Pancreas (tissue), 10 donors: ENCODE measurements at regions not wholly inside any gene's neighbourhood (a gene's known extent, or its start where the extent isn't known, plus 50 kb on each side); places are given as distances from the start of the nearest gene placed in this dataset.
A peak's percentile ranks its signal among the peaks of the same experiment; 100 is the strongest.

Source experiments
- ATAC-seq, 4 donors: fragments of 200-7000 bp; cut with Tn5 transposase; one replicate each; pipeline versions ENCODE4 v1.8.0 to v1.9.1; 2020; ENCODE audit warnings: mild to moderate bottlenecking in 4 of 4, moderate library complexity in 4 of 4
- DNase-seq, 6 donors: peaks; one replicate each; pipeline ENCODE4 v3.0.0-alpha.2; 2020
- FAIRE-seq: peaks from 2 replicates; lab custom pipeline; 2012; peaks lifted over from hg19 to GRCh38; lab: Jason Lieb, UNC
- H3K27ac ChIP-seq, 4 donors: fragments of 200-600 bp; sonication (generic); 1 replicate in 3 of 4; 2 replicates in 1 of 4; pipeline versions ENCODE4 v1.5.0 to v1.8.0; 2020
- H3K27me3 ChIP-seq, 4 donors: fragments of 200-600 bp; one replicate each; pipeline ENCODE4 v1.8.0; 2021
- H3K36me3 ChIP-seq, 3 donors: fragments of 200-600 bp; sonication (generic) in 1 of 3; one replicate each; pipeline versions ENCODE4 v1.5.0 to v1.8.0; 2020 to 2021
- H3K4me1 ChIP-seq, 3 donors: fragments of 200-600 bp; one replicate each; pipeline ENCODE4 v1.8.0; 2021
- H3K4me3 ChIP-seq, 4 donors: fragments of 200-600 bp; sonication (generic) in 2 of 4; one replicate each; pipeline versions ENCODE4 v1.5.0 to v1.8.0; 2020 to 2021
- H3K9me3 ChIP-seq, 4 donors: fragments of 200-600 bp; one replicate each; pipeline ENCODE4 v1.8.0; 2021
- CTCF ChIP-seq, 4 donors: fragments of 200-600 bp; sonication (generic) in 3 of 4; IDR thresholded peaks; one replicate each; pipeline versions ENCODE4 v1.5.0 to v1.8.0; 2021; ENCODE audit warnings: antibody characterized with exemption in 4 of 4
- WGBS, 2 donors: extraction: QIAGEN DNeasy Blood & Tissue Kit; methylation state at CpG; one replicate each; pipeline ENCODE4 v1.1.7; 2013; 5-methylcytosine and 5-hydroxymethylcytosine counted together
- intact Hi-C, 3 donors: fragments of 100-400 bp; cut with DNase I; formaldehyde crosslinking; loops; one replicate each; pipeline versions ENCODE4 v1.11.1 to v1.14.2; 2022
- donor health status: healthy with polysubstance abuse.
- donor health status: DM: no; HTN: no; CAD: no; lungs with moderate emphysema.
- donor health status: DM: no; HTN: no; CAD: no.
- donor health status: control.
- donor health status: control.
- donor health status: Bipolar disorder and iron deficiency.
- donor health status: DM: yes; HTN: yes; CAD: no.
- donor health status: DM: no; HTN: no; CAD: no.
- donor health status: DM: no; HTN: no; CAD: no.
- donor health status: DM: yes; HTN: yes; CAD: no.

DNA sequence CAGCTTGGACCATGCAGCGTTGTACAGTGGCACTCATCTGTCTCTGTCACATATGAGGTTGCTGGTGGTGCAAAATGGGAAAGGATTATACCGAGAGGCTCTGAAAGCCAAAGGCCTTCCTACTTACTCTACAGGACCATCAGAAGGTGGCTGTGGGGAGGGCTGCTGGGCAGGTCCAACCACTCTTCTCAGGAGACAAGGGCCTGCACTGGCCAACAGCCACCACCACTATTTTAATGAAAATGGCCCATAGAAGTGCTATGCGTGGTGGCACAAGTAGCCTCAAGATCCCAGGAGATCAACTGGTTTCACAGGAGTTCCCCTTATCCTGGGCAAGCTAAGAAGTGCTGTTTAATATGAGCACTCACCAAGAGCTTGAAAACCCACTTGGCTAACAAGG, 52.3 kb downstream of the MRPL57 start:
- ATAC-seq (no peak), DNase-seq (no peak), FAIRE-seq (no peak)
- 74 to 93% methylated on average over 3 of the region's 3 CpGs for whole genome bisulfite sequencing, 2 donors
- H3K4me3 ChIP-seq, result no peak overlapping the region
- TF ChIP-seq CTCF (IDR thresholded peaks at IDR 0.05), result no peak
- intact Hi-C loops, result no loop called here
- no peak overlapping the region for H3K27ac ChIP-seq
- no peaks in the 10 kb centered on the region for H3K4me1 ChIP-seq
- no peaks in the 10 kb centered on the region for H3K27me3 ChIP-seq
- H3K36me3 ChIP-seq, result no peaks in the 10 kb centered on the region
- no peaks in the 10 kb centered on the region for H3K9me3 ChIP-seq

DNA sequence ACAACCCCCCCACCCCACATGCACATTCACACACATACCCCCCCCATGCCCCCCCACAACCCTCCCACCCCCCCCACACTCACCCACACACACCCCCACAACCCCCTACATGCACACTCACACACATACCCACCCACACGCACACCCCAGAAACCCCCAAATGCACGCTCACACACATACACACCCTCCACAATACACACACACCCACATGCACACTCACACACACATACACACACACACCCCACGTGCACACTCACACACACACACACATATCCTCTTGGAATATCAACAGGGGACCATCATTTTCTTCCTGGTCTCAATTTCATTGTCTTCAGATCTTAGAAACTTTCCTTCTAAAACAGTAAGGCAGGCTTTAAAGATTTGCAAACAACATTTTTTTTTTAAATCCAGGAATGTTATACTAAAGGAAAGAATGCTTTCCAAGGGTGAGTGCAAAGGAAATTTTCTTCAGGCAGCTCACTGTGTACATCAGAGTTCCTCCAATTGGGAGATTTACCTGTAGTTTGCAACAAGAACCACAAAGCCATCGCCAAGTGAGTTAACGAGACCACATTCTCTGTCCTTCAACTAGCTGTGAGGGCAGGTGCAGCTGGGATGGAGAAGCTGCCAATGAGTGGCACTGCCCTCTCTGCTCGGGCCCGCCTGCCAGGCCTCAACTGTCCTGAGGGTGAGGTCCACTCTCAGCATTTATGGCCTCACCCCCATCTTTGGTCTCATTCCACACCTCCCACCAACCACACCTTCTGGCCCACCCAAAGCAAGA, 53.0 kb downstream of the MRPL57 start:
- no peaks in the 10 kb centered on the region for H3K27me3 ChIP-seq
- H3K27ac ChIP-seq, result no peak overlapping the region
- H3K36me3 ChIP-seq, result no peaks in the 10 kb centered on the region
- no peaks in the 10 kb centered on the region for H3K4me1 ChIP-seq
- 83 to 86% methylated on average over 7 of the region's 7 CpGs for WGBS, 2 donors
- ATAC-seq, result no peak
- no peak overlapping the region for H3K4me3 ChIP-seq
- no peak for FAIRE-seq
- TF ChIP-seq CTCF (IDR thresholded peaks at IDR 0.05), result no peak
- no peak for DNase-seq
- no peaks in the 10 kb centered on the region for H3K9me3 ChIP-seq
- intact Hi-C loops, result no loop called here

GRCh38 chr13:21230516-21230915, 54.1 kb downstream of the MRPL57 start:
- Histone ChIP-seq H3K27me3 (no peaks in the 10 kb centered on the region), H3K9me3 (no peaks in the 10 kb centered on the region), H3K27ac (no peak overlapping the region), H3K4me1 (no peaks in the 10 kb centered on the region), H3K4me3 (no peak overlapping the region), H3K36me3 (no peaks in the 10 kb centered on the region)
- ATAC-seq (no peak), DNase-seq (no peak), FAIRE-seq (no peak)
- TF ChIP-seq CTCF (IDR thresholded peaks at IDR 0.05), result no peak
- WGBS, 2 donors, result 49 to 52% methylated on average over 3 of the region's 3 CpGs
- intact Hi-C loops, result no loop called here

DNA sequence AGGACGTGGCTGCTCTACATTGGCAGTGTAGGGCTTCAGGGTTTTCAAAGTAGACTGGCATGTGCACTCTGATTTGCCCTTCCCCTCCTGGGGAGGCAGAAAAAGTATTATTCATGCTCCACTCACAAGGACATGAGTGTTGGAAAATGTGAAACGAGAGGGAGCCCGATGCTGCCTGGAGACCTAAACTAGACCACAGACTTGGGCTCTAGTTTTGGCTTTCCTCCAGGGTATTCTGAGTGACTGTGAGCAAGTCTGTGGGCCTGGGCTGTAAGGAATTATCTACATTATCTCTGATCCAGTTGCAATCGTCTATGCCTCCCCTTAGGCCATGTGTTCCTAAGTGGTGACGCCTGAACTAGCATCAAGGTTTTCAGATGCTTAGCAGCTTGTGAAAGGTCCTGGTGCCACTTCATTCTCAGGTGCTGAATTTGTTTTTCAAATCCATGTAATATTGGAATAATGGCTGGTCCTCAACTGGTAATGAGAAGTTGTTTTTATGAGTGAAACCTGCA, 55.0 kb downstream of the MRPL57 start:
- DNase-seq, result no peak
- Histone ChIP-seq H3K36me3 (no peaks in the 10 kb centered on the region), H3K27me3 (no peaks in the 10 kb centered on the region), H3K4me3 (no peak overlapping the region), H3K9me3 (no peaks in the 10 kb centered on the region), H3K27ac (no peak overlapping the region), H3K4me1 (no peaks in the 10 kb centered on the region)
- FAIRE-seq, result no peak
- intact Hi-C loops, result no loop called here
- ATAC-seq, result no peak
- TF ChIP-seq CTCF (IDR thresholded peaks at IDR 0.05), result no peak
- 68 to 69% methylated on average over 5 of the region's 5 CpGs for WGBS, 2 donors

DNA sequence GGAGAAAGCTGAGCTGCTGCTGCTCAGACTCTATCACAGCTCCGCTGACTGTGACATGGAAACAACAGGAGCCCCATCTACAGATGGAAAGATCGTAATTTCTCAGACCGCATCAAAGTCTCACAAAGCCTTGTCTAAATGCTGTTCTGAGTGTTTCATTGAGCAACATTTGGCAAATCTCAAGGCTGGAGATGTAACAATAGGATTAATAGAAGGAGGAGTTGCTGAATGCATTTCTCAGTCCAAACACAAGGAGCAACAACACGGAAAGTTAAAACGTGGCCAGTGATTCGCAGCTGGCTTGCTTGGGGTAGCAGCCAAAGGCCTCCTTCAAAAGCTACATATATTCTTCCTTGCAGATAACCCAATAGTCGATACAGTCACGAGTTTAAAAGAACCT, 55.7 kb downstream of the MRPL57 start:
- no peaks in the 10 kb centered on the region for H3K36me3 ChIP-seq
- no peak for FAIRE-seq
- DNase-seq, result no peak
- H3K27ac ChIP-seq, result no peak overlapping the region
- no peak overlapping the region for H3K4me3 ChIP-seq
- no peaks in the 10 kb centered on the region for H3K27me3 ChIP-seq
- no peaks in the 10 kb centered on the region for H3K9me3 ChIP-seq
- intact Hi-C loops, result no loop called here
- TF ChIP-seq CTCF (IDR thresholded peaks at IDR 0.05), result no peak
- 52 to 64% methylated on average over 8 of the region's 8 CpGs for WGBS, 2 donors
- no peaks in the 10 kb centered on the region for H3K4me1 ChIP-seq
- peak in 2 of 4 donors; percentile 52 to 55 for ATAC-seq
